CD14-positive monocyte (primary cell): ENCODE measurements at regions not wholly inside any gene's neighbourhood (a gene's known extent, or its start where the extent isn't known, plus 50 kb on each side); places are given as distances from the start of the nearest gene placed in this dataset.

ENCODE experiments used
- DNase-seq, 3 donors: peaks; one replicate each; pipeline ENCODE4 v3.0.0-alpha.2; 2011 to 2022
- H2AFZ ChIP-seq: 2 replicates; pipeline ENCODE4 v1.6.0; 2012; ENCODE audit warnings: mild to moderate bottlenecking, low read depth, low read length, inconsistent platforms; ENCODE audit not compliant: insufficient read depth, poor library complexity, severe bottlenecking
- H3K27ac ChIP-seq, 2 donors: 1 replicate in 1 of 2; 2 replicates in 1 of 2; pipeline ENCODE4 v1.5.1; 2012 to 2013; ENCODE audit warnings: low read length in 2 of 2, control low read depth in 1 of 2, inconsistent platforms in 1 of 2, low read depth in 1 of 2, mild to moderate bottlenecking in 1 of 2
- H3K27me3 ChIP-seq, 2 donors: one replicate each; pipeline versions ENCODE4 v1.6.0 to v1.6.1; 2011 to 2013; ENCODE audit warnings: low read length in 2 of 2; ENCODE audit not compliant: control insufficient read depth in 2 of 2, insufficient read depth in 2 of 2
- H3K36me3 ChIP-seq, 2 donors: replicated peaks in 1 of 2; 1 replicate in 1 of 2; 2 replicates in 1 of 2; pipeline versions ENCODE4 v1.5.1 to v1.6.1; 2012 to 2013; ENCODE audit warnings: low read length in 2 of 2, control low read depth in 1 of 2, inconsistent platforms in 1 of 2, mild to moderate bottlenecking in 1 of 2; ENCODE audit not compliant: insufficient read depth in 2 of 2, control insufficient read depth in 1 of 2
- H3K4me1 ChIP-seq, 2 donors: 1 replicate in 1 of 2; 2 replicates in 1 of 2; pipeline versions ENCODE4 v1.5.1 to v1.6.1; 2012 to 2013; ENCODE audit warnings: low read length in 2 of 2, control low read depth in 1 of 2, inconsistent platforms in 1 of 2, mild to moderate bottlenecking in 1 of 2, moderate library complexity in 1 of 2; ENCODE audit not compliant: insufficient read depth in 2 of 2, control insufficient read depth in 1 of 2
- H3K4me2 ChIP-seq: replicated peaks from 2 replicates; pipeline ENCODE3; 2012; ENCODE audit warnings: low read length, moderate library complexity, mild to moderate bottlenecking; ENCODE audit not compliant: poor library complexity, severe bottlenecking; ENCODE audit errors: extremely low read depth
- H3K4me3 ChIP-seq, 3 experiments: fragments of 200-600 bp in 1 of 3; sonication (generic) in 1 of 3; replicated peaks in 1 of 3; 1 replicate in 2 of 3; 2 replicates in 1 of 3; pipeline ENCODE4 v1.5.1; 2011 to 2013; ENCODE audit warnings: low read length in 3 of 3, mild to moderate bottlenecking in 3 of 3, control low read depth in 2 of 3, low read depth in 2 of 3, inconsistent platforms in 1 of 3, moderate library complexity in 1 of 3
- H3K79me2 ChIP-seq: 2 replicates; pipeline ENCODE4 v1.6.0; 2012; ENCODE audit warnings: mild to moderate bottlenecking, control low read depth, inconsistent platforms, low read length, moderate library complexity; ENCODE audit not compliant: insufficient read depth
- H3K9ac ChIP-seq: 2 replicates; pipeline ENCODE4 v1.6.0; 2017; ENCODE audit warnings: low read length, mild to moderate bottlenecking; ENCODE audit not compliant: insufficient read depth, poor library complexity, severe bottlenecking
- H3K9me3 ChIP-seq, 2 donors: replicated peaks in 1 of 2; 1 replicate in 1 of 2; 2 replicates in 1 of 2; pipeline versions ENCODE4 v1.5.1 to v1.6.1; 2012 to 2013; ENCODE audit warnings: low read length in 2 of 2, control low read depth in 1 of 2; ENCODE audit not compliant: control insufficient read depth in 1 of 2, insufficient read depth in 1 of 2
- H4K20me1 ChIP-seq: 2 replicates; pipeline ENCODE4 v1.6.0; 2012; ENCODE audit warnings: mild to moderate bottlenecking, low read length, control low read depth, moderate library complexity; ENCODE audit not compliant: insufficient read depth
- H3K27ac Mint-ChIP-seq, 7 donors: one replicate each; pipeline ENCODE4 v1.8.0; 2020; ENCODE audit warnings: mild to moderate bottlenecking in 7 of 7, mixed read lengths in 7 of 7, moderate library complexity in 6 of 7, inconsistent platforms in 2 of 7
- H3K27me3 Mint-ChIP-seq, 3 donors: one replicate each; pipeline ENCODE4 v1.8.0; 2021 to 2022; ENCODE audit warnings: low read depth in 3 of 3, mild to moderate bottlenecking in 3 of 3, mixed read lengths in 3 of 3, moderate library complexity in 3 of 3, inconsistent platforms in 1 of 3
- H3K36me3 Mint-ChIP-seq, 2 donors: one replicate each; pipeline ENCODE4 v1.8.0; 2020; ENCODE audit warnings: mixed read lengths in 2 of 2, inconsistent platforms in 1 of 2, mild to moderate bottlenecking in 1 of 2
- H3K4me1 Mint-ChIP-seq: one replicate; pipeline ENCODE4 v1.8.0; 2020; ENCODE audit warnings: mild to moderate bottlenecking, mixed read lengths
- H3K4me3 Mint-ChIP-seq, 2 donors: one replicate each; pipeline ENCODE4 v1.8.0; 2020; ENCODE audit warnings: mild to moderate bottlenecking in 2 of 2, mixed read lengths in 2 of 2, moderate library complexity in 1 of 2
- H3K9me3 Mint-ChIP-seq, 7 donors: one replicate each; pipeline ENCODE4 v1.8.0; 2020 to 2022; ENCODE audit warnings: mixed read lengths in 7 of 7, mild to moderate bottlenecking in 6 of 7, moderate library complexity in 6 of 7, inconsistent platforms in 2 of 7
- CTCF ChIP-seq: fragments of 200-600 bp; IDR thresholded peaks from one replicate; pipeline ENCODE4 v1.8.0; 2022; ENCODE audit warnings: antibody characterized with exemption, mild to moderate bottlenecking
- WGBS: methylation state at CpG from one replicate; pipeline ENCODE4 v1.1.5; 2013; ENCODE audit warnings: missing lambda C conversion rate; ENCODE audit not compliant: insufficient coverage; 5-methylcytosine and 5-hydroxymethylcytosine counted together
- intact Hi-C, 2 donors: fragments of 100-400 bp; cut with micrococcal nuclease; formaldehyde crosslinking; loops; one replicate each; pipeline versions ENCODE4 v1.15.0 to v1.15.1; 2023

GRCh38 chr20:57896563-57896962 is 186.7 kb upstream of the PMEPA1 start:
- Histone ChIP-seq H3K4me3 (no peak overlapping the region), H4K20me1 (no peaks in the 10 kb centered on the region), H3K36me3 (no peaks in the 10 kb centered on the region), H3K9ac (no peak overlapping the region), H3K27me3 (no peaks in the 10 kb centered on the region), H2AFZ (no peak overlapping the region), H3K27ac (no peak overlapping the region), H3K9me3 (no peaks in the 10 kb centered on the region), H3K4me1 (no peaks in the 10 kb centered on the region), H3K4me2 (no peak overlapping the region), H3K79me2 (no peaks in the 10 kb centered on the region)
- TF ChIP-seq CTCF = no peak
- no peak for DNase-seq
- Mint-ChIP-seq H3K4me3 (no peak overlapping the region), H3K27me3 (peaks cover 16 to 21% (median 18%) of the 10 kb centered on the region in 3 donors), H3K27ac (no peak overlapping the region), H3K36me3 (no peaks in the 10 kb centered on the region), H3K9me3 (peaks cover 0 to 7% (median 2%) of the 10 kb centered on the region in 7 donors), H3K4me1 (no peaks in the 10 kb centered on the region)
- intact Hi-C loops = no loop called here
- 93% methylated on average over 6 of the region's 6 CpGs for WGBS

DNA sequence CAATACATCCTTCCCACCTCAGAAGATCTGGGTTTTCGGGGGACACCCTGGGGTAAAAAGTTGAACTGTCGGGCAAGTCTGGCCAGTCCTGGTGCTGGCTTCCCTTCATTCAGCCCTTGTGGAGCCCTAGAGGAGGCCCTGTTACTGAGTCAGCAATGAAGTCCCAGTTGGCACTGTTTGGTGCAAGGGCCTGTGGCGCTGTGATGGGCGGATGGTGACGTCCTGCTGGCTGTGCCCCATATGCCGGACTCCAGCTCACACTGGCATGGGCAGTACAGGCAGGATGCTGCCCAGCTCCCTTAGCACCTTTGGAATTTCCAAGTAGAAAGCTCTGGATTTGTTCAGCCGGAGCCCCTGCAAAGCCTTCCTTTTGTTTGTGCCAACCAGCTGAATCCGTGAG is 186.2 kb upstream of the PMEPA1 start:
- Mint-ChIP-seq H3K36me3 (no peaks in the 10 kb centered on the region), H3K27me3 (peaks cover 11 to 19% (median 16%) of the 10 kb centered on the region in 3 donors), H3K4me3 (no peak overlapping the region), H3K27ac (peak overlapping the region in 1 of 7 donors; percentile 33), H3K9me3 (peaks cover 0 to 7% (median 2%) of the 10 kb centered on the region in 7 donors), H3K4me1 (no peaks in the 10 kb centered on the region)
- Histone ChIP-seq H4K20me1 (no peaks in the 10 kb centered on the region), H3K9me3 (no peaks in the 10 kb centered on the region), H3K27me3 (no peaks in the 10 kb centered on the region), H3K36me3 (no peaks in the 10 kb centered on the region), H3K4me2 (no peak overlapping the region), H3K4me3 (no peak overlapping the region), H3K79me2 (no peaks in the 10 kb centered on the region), H3K27ac (no peak overlapping the region), H2AFZ (no peak overlapping the region), H3K9ac (no peak overlapping the region), H3K4me1 (no peaks in the 10 kb centered on the region)
- intact Hi-C loops = no loop called here
- DNase-seq = no peak
- no peak for TF ChIP-seq CTCF
- 91% methylated on average over 8 of the region's 8 CpGs for WGBS
